Epithelial cell of esophagus (primary cell): ENCODE measurements at regions not wholly inside any gene's neighbourhood (a gene's known extent, or its start where the extent isn't known, plus 50 kb on each side); places are given as distances from the start of the nearest gene placed in this dataset.

Experiments used
- DNase-seq: peaks from one replicate; pipeline ENCODE4 v3.0.0; 2010; ENCODE audit warnings: low read depth
- H3K4me3 ChIP-seq: 2 replicates; pipeline ENCODE4 v1.5.1; 2011; ENCODE audit warnings: mild to moderate bottlenecking, low read length, control low read depth
- CTCF ChIP-seq: IDR thresholded peaks from 2 replicates; pipeline ENCODE4 v1.5.1; 2011; ENCODE audit warnings: low read depth, mild to moderate bottlenecking, low read length, control low read depth, inconsistent platforms; ENCODE audit not compliant: insufficient read depth; ENCODE audit errors: missing control alignments

- TF ChIP-seq CTCF, result no peak
- DNase-seq, result no peak
- no peak overlapping the region for H3K4me3 ChIP-seq
These were observed 216.0 kb upstream of the NANOGP8 start for GRCh38 chr15:35301088-35301487.

- TF ChIP-seq CTCF, result no peak
- DNase-seq, result no peak
- H3K4me3 ChIP-seq, result no peak overlapping the region
These were observed 214.1 kb upstream of the NANOGP8 start for GRCh38 chr15:35299059-35299735.

GRCh38 chr15:35298509-35298908, 213.4 kb upstream of the NANOGP8 start:
- DNase-seq, result no peak
- TF ChIP-seq CTCF, result no peak
- H3K4me3 ChIP-seq, result no peak overlapping the region

GRCh38 chr15:35293353-35294130, 208.4 kb upstream of the NANOGP8 start:
- no peak overlapping the region for H3K4me3 ChIP-seq
- peak; percentile 47 for DNase-seq
- TF ChIP-seq CTCF, result no peak

- peak; percentile 75 for DNase-seq
- no peak for TF ChIP-seq CTCF
- no peak overlapping the region for H3K4me3 ChIP-seq
These were observed 205.2 kb upstream of the NANOGP8 start for GRCh38 chr15:35290301-35290721.

- DNase-seq, result peak; percentile 72
- peak; percentile 88 for TF ChIP-seq CTCF
- no peak overlapping the region for H3K4me3 ChIP-seq
These were observed 204.0 kb upstream of the NANOGP8 start for GRCh38 chr15:35289024-35289617.
